Memory B cell (primary cell): ENCODE measurements at regions not wholly inside any gene's neighbourhood (a gene's known extent, or its start where the extent isn't known, plus 50 kb on each side); places are given as distances from the start of the nearest gene placed in this dataset.

Experiments used
- ATAC-seq: fragments of 150-1000 bp; cut with Tn5 transposase; 2 replicates; pipeline ENCODE4 v1.10.0; 2021; ENCODE audit warnings: low read depth, mild to moderate bottlenecking, moderate library complexity
- DNase-seq, 2 donors: peaks; one replicate each; pipeline ENCODE4 v3.0.0; 2022; ENCODE audit warnings: low spot score in 2 of 2
- H3K27ac Mint-ChIP-seq: one replicate; pipeline ENCODE4 v1.8.0; 2022; ENCODE audit warnings: mild to moderate bottlenecking, moderate library complexity, mixed read lengths
- H3K27me3 Mint-ChIP-seq: one replicate; pipeline ENCODE4 v1.8.0; 2022; ENCODE audit warnings: mixed read lengths
- H3K36me3 Mint-ChIP-seq: one replicate; pipeline ENCODE4 v1.8.0; 2022; ENCODE audit warnings: mild to moderate bottlenecking, mixed read lengths
- H3K4me1 Mint-ChIP-seq: one replicate; pipeline ENCODE4 v1.8.0; 2022; ENCODE audit warnings: mixed read lengths
- H3K4me3 Mint-ChIP-seq: one replicate; pipeline ENCODE4 v1.8.0; 2022; ENCODE audit warnings: mild to moderate bottlenecking, moderate library complexity, mixed read lengths
- H3K9me3 Mint-ChIP-seq: one replicate; pipeline ENCODE4 v1.8.0; 2022; ENCODE audit warnings: mixed read lengths

GRCh38 chr2:128555433-128555832 is 236.8 kb upstream of the HS6ST1 start:
- Mint-ChIP-seq H3K4me1 (no peaks in the 10 kb centered on the region), H3K36me3 (no peaks in the 10 kb centered on the region), H3K27ac (no peak overlapping the region), H3K9me3 (no peaks in the 10 kb centered on the region), H3K27me3 (peaks cover 9% of the 10 kb centered on the region), H3K4me3 (no peak overlapping the region)
- ATAC-seq, result no peak
- DNase-seq, result no peak

DNA sequence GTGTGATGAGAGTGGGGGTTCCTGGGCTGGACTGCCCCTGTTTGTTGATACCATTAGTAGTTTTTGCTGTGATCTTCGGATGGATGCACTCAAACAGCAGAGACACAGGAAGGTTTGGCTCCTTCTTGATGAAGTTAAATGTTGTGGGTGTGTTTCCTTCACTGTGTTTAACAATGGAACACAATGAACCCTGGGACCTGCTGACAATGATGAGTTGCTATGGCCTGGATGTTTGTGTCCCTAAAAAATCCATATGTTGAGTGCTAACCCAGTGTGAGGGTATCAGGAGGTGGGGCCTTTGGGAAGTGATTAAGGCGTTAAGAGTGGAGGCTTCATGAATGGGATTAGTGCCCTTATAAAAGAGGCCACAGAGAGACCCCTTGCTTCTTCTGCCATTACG is 237.4 kb upstream of the HS6ST1 start:
- Mint-ChIP-seq H3K36me3 (no peaks in the 10 kb centered on the region), H3K9me3 (no peaks in the 10 kb centered on the region), H3K4me3 (no peak overlapping the region), H3K27me3 (peaks cover 9% of the 10 kb centered on the region), H3K4me1 (no peaks in the 10 kb centered on the region), H3K27ac (no peak overlapping the region)
- ATAC-seq (no peak), DNase-seq (no peak)

- H3K27me3 Mint-ChIP-seq, result peaks cover 11% of the 10 kb centered on the region
- DNase-seq (no peak), ATAC-seq (no peak)
- H3K4me3 Mint-ChIP-seq, result no peak overlapping the region
- H3K27ac Mint-ChIP-seq, result no peak overlapping the region
- no peaks in the 10 kb centered on the region for H3K4me1 Mint-ChIP-seq
- H3K36me3 Mint-ChIP-seq, result no peaks in the 10 kb centered on the region
- no peaks in the 10 kb centered on the region for H3K9me3 Mint-ChIP-seq
These were observed 238.0 kb upstream of the HS6ST1 start for GRCh38 chr2:128556633-128557032.

DNA sequence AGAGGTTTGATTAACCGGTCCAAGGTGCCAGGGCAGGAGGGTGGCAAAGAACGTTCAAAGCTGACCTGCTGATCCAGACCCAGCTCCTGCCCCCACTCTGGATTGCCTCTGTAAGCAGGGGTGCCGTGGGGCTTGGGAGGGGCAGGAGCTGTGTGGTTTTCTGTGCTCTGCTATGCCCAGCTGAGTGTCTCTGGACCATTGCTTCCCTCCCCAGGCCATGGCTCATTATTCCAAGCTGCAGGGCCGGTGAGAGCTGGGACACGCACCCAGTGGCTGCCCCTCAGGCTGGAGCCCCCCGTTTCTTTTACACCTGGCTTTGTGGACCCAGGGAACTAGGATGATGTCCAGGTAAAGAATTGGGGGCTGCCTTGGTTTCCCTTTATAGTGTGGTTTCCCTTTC is 238.4 kb upstream of the HS6ST1 start:
- no peak for ATAC-seq
- no peaks in the 10 kb centered on the region for H3K9me3 Mint-ChIP-seq
- peaks cover 11% of the 10 kb centered on the region for H3K27me3 Mint-ChIP-seq
- H3K4me1 Mint-ChIP-seq, result no peaks in the 10 kb centered on the region
- no peak overlapping the region for H3K27ac Mint-ChIP-seq
- no peak for DNase-seq
- no peak overlapping the region for H3K4me3 Mint-ChIP-seq
- H3K36me3 Mint-ChIP-seq, result no peaks in the 10 kb centered on the region

GRCh38 chr2:128557831-128558241 is 239.2 kb upstream of the HS6ST1 start:
- ATAC-seq, result no peak

GRCh38 chr2:128558441-128558840 is 239.8 kb upstream of the HS6ST1 start:
- H3K9me3 Mint-ChIP-seq, result no peaks in the 10 kb centered on the region
- H3K4me3 Mint-ChIP-seq, result no peak overlapping the region
- H3K27ac Mint-ChIP-seq, result no peak overlapping the region

More at GRCh38 chr2:128557831-128558241, 239.2 kb upstream of the HS6ST1 start:
- no peak for DNase-seq
- no peak overlapping the region for H3K4me3 Mint-ChIP-seq
- H3K27ac Mint-ChIP-seq, result no peak overlapping the region
- peaks cover 11% of the 10 kb centered on the region for H3K27me3 Mint-ChIP-seq
- H3K4me1 Mint-ChIP-seq, result no peaks in the 10 kb centered on the region
- no peaks in the 10 kb centered on the region for H3K9me3 Mint-ChIP-seq
- H3K36me3 Mint-ChIP-seq, result no peaks in the 10 kb centered on the region

GRCh38 chr2:128558895-128559532 is 240.3 kb upstream of the HS6ST1 start:
- no peaks in the 10 kb centered on the region for H3K4me1 Mint-ChIP-seq
- no peaks in the 10 kb centered on the region for H3K9me3 Mint-ChIP-seq
- DNase-seq (no peak), ATAC-seq (no peak)
- H3K4me3 Mint-ChIP-seq, result no peak overlapping the region
- no peaks in the 10 kb centered on the region for H3K36me3 Mint-ChIP-seq
- H3K27ac Mint-ChIP-seq, result no peak overlapping the region
- H3K27me3 Mint-ChIP-seq, result peaks cover 11% of the 10 kb centered on the region

More at GRCh38 chr2:128558441-128558840, 239.8 kb upstream of the HS6ST1 start:
- no peak for ATAC-seq
- H3K27me3 Mint-ChIP-seq, result peaks cover 11% of the 10 kb centered on the region
- no peaks in the 10 kb centered on the region for H3K4me1 Mint-ChIP-seq
- no peak for DNase-seq
- H3K36me3 Mint-ChIP-seq, result no peaks in the 10 kb centered on the region

DNA sequence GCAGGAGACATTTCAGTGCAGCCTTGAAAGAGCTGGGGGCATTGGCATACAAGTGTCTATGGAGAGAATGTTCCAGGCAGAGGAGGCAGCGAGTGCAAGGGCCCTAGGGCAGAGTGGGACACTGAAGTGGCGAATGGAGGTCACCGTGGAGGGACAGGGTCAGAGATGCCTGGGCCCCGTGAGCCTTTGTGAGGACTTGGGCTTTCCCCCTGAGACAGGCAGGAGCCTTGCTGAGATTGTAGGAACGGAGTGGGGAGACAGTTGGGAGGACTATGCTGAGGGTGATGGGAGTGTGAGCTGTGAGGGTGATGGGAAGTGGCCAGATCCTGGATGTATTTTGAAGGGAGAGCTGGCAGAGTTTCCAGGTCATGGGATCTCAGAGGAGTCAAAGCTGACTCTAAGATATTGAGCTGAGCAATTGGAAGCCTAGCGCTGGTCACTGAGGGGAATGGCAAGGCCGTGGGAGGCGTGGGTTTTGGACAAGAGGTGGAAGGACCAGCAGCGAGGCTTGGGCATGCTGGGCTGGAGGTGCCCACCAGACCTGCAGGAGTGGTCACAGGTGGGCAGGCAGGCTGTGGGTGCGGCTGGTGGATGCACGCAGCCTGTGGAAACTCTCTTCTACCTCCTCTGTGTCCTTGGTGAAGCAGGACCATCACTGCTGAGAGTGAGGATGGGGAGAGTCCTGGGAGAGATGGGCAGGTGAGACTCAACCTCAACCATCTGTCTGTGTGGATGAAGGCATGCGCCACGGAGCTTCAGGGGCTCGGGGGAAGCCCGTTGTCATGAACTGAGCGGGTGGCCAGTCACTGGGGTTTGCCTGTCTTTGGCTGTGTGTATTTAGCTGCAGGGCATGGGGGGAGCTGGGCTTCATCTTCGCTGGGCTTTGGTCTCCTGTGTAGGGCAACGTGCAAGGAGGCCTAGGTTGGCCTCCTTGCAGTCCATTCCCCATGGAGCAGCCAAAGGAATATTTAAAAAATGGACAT is 241.2 kb upstream of the HS6ST1 start:
- Mint-ChIP-seq H3K27ac (no peak overlapping the region), H3K4me3 (no peak overlapping the region), H3K9me3 (no peaks in the 10 kb centered on the region), H3K4me1 (no peaks in the 10 kb centered on the region), H3K27me3 (peaks cover 11% of the 10 kb centered on the region), H3K36me3 (no peaks in the 10 kb centered on the region)
- no peak for ATAC-seq
- DNase-seq, result no peak

- Mint-ChIP-seq H3K27me3 (peaks cover 11% of the 10 kb centered on the region), H3K27ac (no peak overlapping the region), H3K9me3 (no peaks in the 10 kb centered on the region), H3K4me1 (no peaks in the 10 kb centered on the region), H3K4me3 (no peak overlapping the region), H3K36me3 (no peaks in the 10 kb centered on the region)
- no peak for ATAC-seq
- DNase-seq, result no peak
These were observed 242.1 kb upstream of the HS6ST1 start for GRCh38 chr2:128560718-128561117.

DNA sequence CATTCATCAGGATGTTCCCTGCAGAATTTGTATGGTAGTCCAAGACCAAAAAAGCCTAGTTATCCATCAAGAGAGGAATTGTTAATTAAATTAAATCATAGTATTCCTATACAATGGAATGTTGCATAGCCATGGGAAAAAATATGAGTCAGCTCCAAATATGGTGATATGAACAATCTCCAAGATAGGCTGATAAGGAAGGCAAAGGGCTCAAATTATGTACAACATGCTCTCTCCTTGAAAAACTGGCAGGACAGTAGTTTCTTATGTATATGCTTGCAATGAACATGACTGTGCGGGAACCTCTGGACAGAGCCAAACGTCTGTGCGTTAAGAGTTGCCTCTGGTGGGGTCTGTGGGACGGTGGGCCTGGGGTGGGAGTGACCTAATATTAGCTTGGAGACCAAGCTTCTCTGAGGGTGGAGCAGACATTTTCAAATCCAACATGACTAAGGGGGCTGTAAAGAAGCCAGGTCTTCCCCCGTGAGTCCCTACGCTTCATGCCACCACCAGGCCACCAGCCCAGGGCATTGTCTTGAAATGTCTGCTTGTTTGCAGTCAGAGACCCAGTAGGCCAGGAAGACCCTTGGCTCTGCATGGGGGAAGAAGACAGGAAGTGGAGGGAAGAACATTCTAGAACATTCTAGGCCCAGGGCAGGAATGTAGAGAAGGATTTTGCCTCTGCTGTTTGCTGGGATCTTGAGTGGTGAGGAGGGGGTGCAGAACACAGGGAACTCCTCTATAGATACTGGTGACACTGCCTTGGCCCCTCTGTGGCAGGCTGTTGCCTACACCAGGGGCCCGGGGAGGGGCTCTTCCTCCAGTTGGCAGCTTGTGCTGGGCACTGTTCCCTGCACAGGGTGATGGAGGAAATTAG is 244.0 kb upstream of the HS6ST1 start:
- Mint-ChIP-seq H3K4me1 (no peaks in the 10 kb centered on the region), H3K27ac (no peak overlapping the region), H3K9me3 (no peaks in the 10 kb centered on the region), H3K4me3 (no peak overlapping the region), H3K27me3 (peaks cover 11% of the 10 kb centered on the region), H3K36me3 (no peaks in the 10 kb centered on the region)
- ATAC-seq (no peak), DNase-seq (no peak)

DNA sequence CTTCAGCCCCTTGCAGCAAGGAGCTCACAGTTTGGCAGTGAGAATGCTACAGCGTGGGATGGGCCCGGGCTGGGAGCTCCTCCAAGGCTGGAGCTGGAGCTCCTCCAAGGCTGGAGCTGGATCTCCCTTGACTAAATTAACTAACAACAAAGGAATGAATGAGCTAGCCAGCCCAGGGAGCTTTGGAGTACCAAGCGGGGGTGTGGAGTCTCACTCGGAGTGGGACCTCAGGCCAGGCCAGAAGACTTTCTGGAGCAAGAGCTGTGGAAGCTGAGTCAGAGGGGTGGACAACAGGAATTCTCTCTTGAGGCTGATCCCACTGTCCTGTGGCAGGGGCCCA is 244.7 kb upstream of the HS6ST1 start:
- Mint-ChIP-seq H3K36me3 (no peaks in the 10 kb centered on the region), H3K4me1 (no peaks in the 10 kb centered on the region), H3K9me3 (no peaks in the 10 kb centered on the region), H3K4me3 (no peak overlapping the region), H3K27ac (no peak overlapping the region), H3K27me3 (peaks cover 11% of the 10 kb centered on the region)
- no peak for DNase-seq
- ATAC-seq, result no peak

DNA sequence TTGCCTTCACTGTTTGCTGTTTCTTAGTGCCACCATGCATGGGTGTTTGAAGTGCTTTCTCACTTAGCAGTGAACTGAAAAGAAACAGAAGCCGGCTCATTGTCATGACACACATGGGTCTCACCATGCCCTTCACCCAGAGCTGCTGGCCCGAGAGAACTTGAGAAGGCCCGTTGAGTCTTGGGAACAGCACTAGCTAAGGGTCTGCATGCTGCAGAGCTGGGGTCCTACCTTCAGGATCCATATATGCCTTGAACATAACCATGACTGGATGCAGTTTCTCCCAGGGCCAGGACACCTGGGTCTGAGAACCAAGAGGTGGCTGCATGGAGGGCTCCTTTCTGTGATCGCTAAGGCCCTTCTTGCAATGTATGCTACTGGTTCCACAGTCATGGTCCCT is 245.5 kb upstream of the HS6ST1 start:
- Mint-ChIP-seq H3K9me3 (no peaks in the 10 kb centered on the region), H3K36me3 (no peaks in the 10 kb centered on the region)

DNA sequence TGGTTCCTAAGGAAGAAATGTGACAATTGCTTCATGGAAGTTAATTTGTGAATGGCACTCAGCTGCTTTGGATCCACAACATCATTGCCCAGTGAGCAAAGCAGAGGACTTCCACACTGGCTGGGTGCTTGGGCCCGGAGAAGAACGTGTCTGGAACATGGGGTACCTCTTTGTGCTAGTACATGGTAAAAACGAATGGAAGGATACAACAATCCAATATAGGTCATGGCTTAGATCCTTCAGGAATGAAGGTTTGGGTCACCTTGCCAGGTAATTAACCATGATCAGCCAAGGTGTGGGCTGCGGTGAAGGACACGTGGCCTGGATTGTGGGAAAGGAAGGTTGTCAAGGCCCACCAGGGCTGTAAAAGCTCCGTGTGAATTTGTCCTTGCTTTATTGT is 245.9 kb upstream of the HS6ST1 start:
- no peak overlapping the region for H3K27ac Mint-ChIP-seq
- H3K4me3 Mint-ChIP-seq, result no peak overlapping the region
- H3K36me3 Mint-ChIP-seq, result no peaks in the 10 kb centered on the region
- no peak for DNase-seq
- H3K9me3 Mint-ChIP-seq, result no peaks in the 10 kb centered on the region
- peaks cover 6% of the 10 kb centered on the region for H3K27me3 Mint-ChIP-seq
- no peaks in the 10 kb centered on the region for H3K4me1 Mint-ChIP-seq
- no peak for ATAC-seq

More for the DNA sequence above, 245.5 kb upstream of the HS6ST1 start:
- DNase-seq, result no peak
- H3K27ac Mint-ChIP-seq, result no peak overlapping the region
- no peak for ATAC-seq
- no peaks in the 10 kb centered on the region for H3K4me1 Mint-ChIP-seq
- no peak overlapping the region for H3K4me3 Mint-ChIP-seq
- H3K27me3 Mint-ChIP-seq, result peaks cover 10% of the 10 kb centered on the region

DNA sequence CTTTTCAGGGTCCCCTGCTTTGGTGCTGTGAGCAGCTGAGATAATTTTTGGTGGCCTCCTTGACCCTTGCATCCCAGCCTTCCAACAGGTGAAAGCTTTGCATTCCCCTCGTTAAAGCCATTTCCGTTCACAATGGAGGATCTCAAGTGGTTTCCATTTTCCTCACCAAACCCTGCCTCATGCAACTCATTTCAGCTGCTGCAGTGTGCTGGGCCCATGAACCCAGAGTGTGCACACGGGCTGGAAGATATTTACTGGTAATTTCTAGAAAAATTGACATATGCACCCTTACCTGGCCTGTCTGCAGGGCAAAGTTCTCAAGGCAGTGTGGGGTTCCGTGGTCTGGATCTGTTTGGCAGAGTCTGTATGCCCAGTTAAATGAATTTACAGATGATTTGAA is 246.8 kb upstream of the HS6ST1 start:
- ATAC-seq, result no peak
- no peaks in the 10 kb centered on the region for H3K9me3 Mint-ChIP-seq
- DNase-seq, result no peak
- H3K27ac Mint-ChIP-seq, result no peak overlapping the region
- H3K27me3 Mint-ChIP-seq, result peaks cover 2% of the 10 kb centered on the region
- no peaks in the 10 kb centered on the region for H3K4me1 Mint-ChIP-seq
- H3K4me3 Mint-ChIP-seq, result no peak overlapping the region
- H3K36me3 Mint-ChIP-seq, result no peaks in the 10 kb centered on the region
